PFSK-1 (cell line): ENCODE measurements at regions not wholly inside any gene's neighbourhood (a gene's known extent, or its start where the extent isn't known, plus 50 kb on each side); places are given as distances from the start of the nearest gene placed in this dataset.

Experiments used
- FOXP2 ChIP-seq: optimal IDR thresholded peaks from 2 replicates; pipeline ENCODE3; 2011; ENCODE audit warnings: borderline replicate concordance, control low read depth, inconsistent platforms; ENCODE audit not compliant: insufficient read depth; ENCODE audit errors: extremely low read length, extremely low read depth
- POLR2AphosphoS5 ChIP-seq: IDR thresholded peaks from 2 replicates; pipeline ENCODE4 v1.6.1; 2012; ENCODE audit warnings: low read depth, mild to moderate bottlenecking, control low read depth, low read length, moderate library complexity
- REST ChIP-seq, 2 experiments: IDR thresholded peaks; 2 replicates each; pipeline versions ENCODE4 v1.6.1 to v1.8.0; 2011 to 2012; ENCODE audit warnings: low read depth in 2 of 2, low read length in 2 of 2, control low read depth in 1 of 2, inconsistent platforms in 1 of 2, mild to moderate bottlenecking in 1 of 2, moderate library complexity in 1 of 2; ENCODE audit not compliant: insufficient read depth in 1 of 2
- SIN3A ChIP-seq: IDR thresholded peaks from 2 replicates; pipeline ENCODE4 v1.6.1; 2012; ENCODE audit warnings: mild to moderate bottlenecking, low read length, moderate library complexity, borderline replicate concordance; ENCODE audit not compliant: insufficient read depth
- TAF1 ChIP-seq: IDR thresholded peaks from 2 replicates; pipeline ENCODE4 v1.6.1; 2012; ENCODE audit warnings: low read length, control low read depth, borderline replicate concordance; ENCODE audit not compliant: insufficient read depth

- no peak for TF ChIP-seq TAF1
- no peak for TF ChIP-seq SIN3A
- no peak for TF ChIP-seq POLR2AphosphoS5
- TF ChIP-seq FOXP2, result no peak
- TF ChIP-seq REST (IDR thresholded peaks at IDR 0.05; ENCODE audit: insufficient read depth in 1 of 2, low read depth in 2 of 2, low read length in 2 of 2), result no peak
These were observed 148.2 kb upstream of the PREP start for GRCh38 chr6:105550955-105551620.

- TF ChIP-seq TAF1 (no peak), REST (IDR thresholded peaks at IDR 0.05; ENCODE audit: insufficient read depth in 1 of 2, low read depth in 2 of 2, low read length in 2 of 2) (no peak), POLR2AphosphoS5 (no peak), FOXP2 (no peak), SIN3A (no peak)
These were observed 143.9 kb upstream of the PREP start for GRCh38 chr6:105546754-105547153.

GRCh38 chr6:105545947-105546731 lies 143.3 kb upstream of the PREP start:
- TF ChIP-seq TAF1 (no peak), REST (IDR thresholded peaks at IDR 0.05; ENCODE audit: insufficient read depth in 1 of 2, low read depth in 2 of 2, low read length in 2 of 2) (no peak), SIN3A (no peak), FOXP2 (no peak), POLR2AphosphoS5 (no peak)

GRCh38 chr6:105545228-105545920 lies 142.5 kb upstream of the PREP start:
- no peak for TF ChIP-seq SIN3A
- TF ChIP-seq FOXP2, result no peak
- no peak for TF ChIP-seq POLR2AphosphoS5
- TF ChIP-seq REST (IDR thresholded peaks at IDR 0.05; ENCODE audit: insufficient read depth in 1 of 2, low read depth in 2 of 2, low read length in 2 of 2), result no peak
